GM19463 (cell line): ENCODE measurements at regions not wholly inside any gene's neighbourhood (a gene's known extent, or its start where the extent isn't known, plus 50 kb on each side); places are given as distances from the start of the nearest gene placed in this dataset.
"Not testable (repeated sequence)": the region's sequence is repeated elsewhere in the genome, so short reads cannot be mapped to it uniquely, and the experiment has no call there.

Experiments
- ATAC-seq: cut with Tn5 transposase; IDR thresholded peaks from one replicate; pipeline ENCODE4 v1.9.1; 2021; ENCODE audit warnings: mild to moderate bottlenecking, moderate library complexity; ENCODE audit not compliant: unreplicated experiment

- ATAC-seq: no peak
Measured at GRCh38 chr13:56335775-56336174, 804.9 kb upstream of the PRR20A start.

GRCh38 chr13:56338421-56338820 is 802.3 kb upstream of the PRR20A start:
- ATAC-seq: no peak

- ATAC-seq: no peak
Measured at GRCh38 chr13:56347014-56347413, 793.7 kb upstream of the PRR20A start.

GRCh38 chr13:56349866-56350265 is 790.9 kb upstream of the PRR20A start:
- ATAC-seq: no peak

GRCh38 chr13:56351041-56351440 is 789.7 kb upstream of the PRR20A start:
- ATAC-seq: no peak

- no peak for ATAC-seq
Measured at GRCh38 chr13:56352361-56352760, 788.4 kb upstream of the PRR20A start.

- ATAC-seq: no peak
Measured at GRCh38 chr13:56352901-56353300, 787.8 kb upstream of the PRR20A start.

GRCh38 chr13:56356690-56357089 is 784.0 kb upstream of the PRR20A start:
- no peak for ATAC-seq

GRCh38 chr13:56378566-56378965 is 762.2 kb upstream of the PRR20A start:
- ATAC-seq: no peak

GRCh38 chr13:56393549-56393948 is 747.2 kb upstream of the PRR20A start:
- ATAC-seq: no peak

- ATAC-seq: no peak
Measured at GRCh38 chr13:56396318-56396717, 744.4 kb upstream of the PRR20A start.

GRCh38 chr13:56400774-56401173 is 739.9 kb upstream of the PRR20A start:
- ATAC-seq: no peak

GRCh38 chr13:56412856-56413255 is 727.9 kb upstream of the PRR20A start:
- no peak for ATAC-seq

GRCh38 chr13:56424246-56424645 is 716.5 kb upstream of the PRR20A start:
- ATAC-seq: no peak

- ATAC-seq: no peak
Measured at GRCh38 chr13:56457535-56458190, 683.1 kb upstream of the PRR20A start.

- ATAC-seq: no peak
Measured at GRCh38 chr13:56459286-56459685, 681.4 kb upstream of the PRR20A start.

- no peak for ATAC-seq
Measured at GRCh38 chr13:56501750-56502149, 639.0 kb upstream of the PRR20A start.

- ATAC-seq: no peak
Measured at GRCh38 chr13:56510836-56511235, 629.9 kb upstream of the PRR20A start.

GRCh38 chr13:56512336-56512735 is 628.4 kb upstream of the PRR20A start:
- ATAC-seq: not testable (repeated sequence)

- no peak for ATAC-seq
Measured at GRCh38 chr13:56515441-56515840, 625.3 kb upstream of the PRR20A start.

GRCh38 chr13:56528040-56528790 is 612.5 kb upstream of the PRR20A start:
- no peak for ATAC-seq

GRCh38 chr13:56530096-56530495 is 610.6 kb upstream of the PRR20A start:
- no peak for ATAC-seq

- ATAC-seq: not testable (repeated sequence)
Measured at GRCh38 chr13:56547921-56548320, 592.8 kb upstream of the PRR20A start.
